Right atrium auricular region (tissue), 2 donors: ENCODE measurements at regions not wholly inside any gene's neighbourhood (a gene's known extent, or its start where the extent isn't known, plus 50 kb on each side); places are given as distances from the start of the nearest gene placed in this dataset.

Experiments
- DNase-seq: peaks from one replicate; pipeline ENCODE4 v3.0.0-alpha.2; 2019; ENCODE audit warnings: low spot score
- H3K27ac ChIP-seq, 2 donors: fragments of 200-600 bp; sonication (generic); 1 replicate in 1 of 2; 2 replicates in 1 of 2; pipeline ENCODE4 v1.5.1; 2016 to 2019
- H3K27me3 ChIP-seq, 2 donors: fragments of 200-600 bp; sonication (generic); one replicate each; pipeline versions ENCODE4 v1.5.1 to v1.6.0; 2017 to 2019
- H3K36me3 ChIP-seq: fragments of 200-600 bp; sonication (generic); one replicate; pipeline ENCODE4 v1.5.1; 2016
- H3K4me1 ChIP-seq, 2 donors: fragments of 200-600 bp; sonication (generic); one replicate each; pipeline versions ENCODE4 v1.5.1 to v1.6.0; 2017 to 2019
- H3K4me3 ChIP-seq, 2 donors: fragments of 200-600 bp; sonication (generic); 1 replicate in 1 of 2; 2 replicates in 1 of 2; pipeline ENCODE4 v1.5.1; 2017 to 2019; ENCODE audit warnings: mild to moderate bottlenecking in 1 of 2, moderate library complexity in 1 of 2
- H3K9me3 ChIP-seq, 2 donors: fragments of 200-600 bp; sonication (generic); one replicate each; pipeline ENCODE4 v1.5.1; 2019
- CTCF ChIP-seq, 2 donors: fragments of 200-600 bp; sonication (generic); IDR thresholded peaks; one replicate each; pipeline ENCODE4 v1.5.1; 2019; ENCODE audit warnings: antibody characterized with exemption in 2 of 2

- no peaks in the 10 kb centered on the region for H3K4me1 ChIP-seq
- H3K27me3 ChIP-seq, result no peaks in the 10 kb centered on the region
- DNase-seq, result no peak
- no peak for TF ChIP-seq CTCF (IDR thresholded peaks at IDR 0.05)
- H3K4me3 ChIP-seq, result no peak overlapping the region
- H3K9me3 ChIP-seq, result no peaks in the 10 kb centered on the region
- H3K36me3 ChIP-seq, result no peaks in the 10 kb centered on the region
- no peak overlapping the region for H3K27ac ChIP-seq
Measured at GRCh38 chr10:31100662-31101061, 69.0 kb upstream of the ZNF438 start.

- no peaks in the 10 kb centered on the region for H3K9me3 ChIP-seq
- H3K4me3 ChIP-seq, result no peak overlapping the region
- H3K36me3 ChIP-seq, result no peaks in the 10 kb centered on the region
- H3K4me1 ChIP-seq, result no peaks in the 10 kb centered on the region
- no peak for DNase-seq
- no peak overlapping the region for H3K27ac ChIP-seq
- H3K27me3 ChIP-seq, result no peaks in the 10 kb centered on the region
- no peak for TF ChIP-seq CTCF (IDR thresholded peaks at IDR 0.05)
Measured at GRCh38 chr10:31101123-31101522, 69.5 kb upstream of the ZNF438 start.

- Histone ChIP-seq H3K27me3 (no peaks in the 10 kb centered on the region), H3K4me1 (no peaks in the 10 kb centered on the region), H3K4me3 (no peak overlapping the region), H3K27ac (no peak overlapping the region), H3K9me3 (no peaks in the 10 kb centered on the region), H3K36me3 (no peaks in the 10 kb centered on the region)
- no peak for TF ChIP-seq CTCF (IDR thresholded peaks at IDR 0.05)
- no peak for DNase-seq
Measured at GRCh38 chr10:31102421-31102820, 70.8 kb upstream of the ZNF438 start.

- Histone ChIP-seq H3K27ac (no peak overlapping the region), H3K4me1 (no peaks in the 10 kb centered on the region), H3K9me3 (no peaks in the 10 kb centered on the region), H3K27me3 (no peaks in the 10 kb centered on the region), H3K4me3 (no peak overlapping the region), H3K36me3 (no peaks in the 10 kb centered on the region)
- no peak for TF ChIP-seq CTCF (IDR thresholded peaks at IDR 0.05)
- DNase-seq, result no peak
Measured at GRCh38 chr10:31103112-31103511, 71.4 kb upstream of the ZNF438 start.

GRCh38 chr10:31112961-31113360 is 81.3 kb upstream of the ZNF438 start:
- H3K4me3 ChIP-seq, result no peak overlapping the region
- H3K4me1 ChIP-seq, result no peaks in the 10 kb centered on the region
- TF ChIP-seq CTCF (IDR thresholded peaks at IDR 0.05), result no peak
- H3K9me3 ChIP-seq, result no peaks in the 10 kb centered on the region
- no peak for DNase-seq
- H3K27ac ChIP-seq, result no peak overlapping the region
- H3K36me3 ChIP-seq, result no peaks in the 10 kb centered on the region
- no peaks in the 10 kb centered on the region for H3K27me3 ChIP-seq

GRCh38 chr10:31116226-31116625 is 84.6 kb upstream of the ZNF438 start:
- H3K36me3 ChIP-seq, result no peaks in the 10 kb centered on the region
- no peak for TF ChIP-seq CTCF (IDR thresholded peaks at IDR 0.05)
- H3K4me3 ChIP-seq, result no peak overlapping the region
- peaks cover 0 to 4% of the 10 kb centered on the region in 2 donors for H3K4me1 ChIP-seq
- DNase-seq, result no peak
- H3K9me3 ChIP-seq, result no peaks in the 10 kb centered on the region
- H3K27ac ChIP-seq, result no peak overlapping the region
- no peaks in the 10 kb centered on the region for H3K27me3 ChIP-seq
